ENCODE measurements at regions not wholly inside any gene's neighbourhood (a gene's known extent, or its start where the extent isn't known, plus 50 kb on each side); places are given as distances from the start of the nearest gene placed in this dataset.
"Not testable (repeated sequence)": the region's sequence is repeated elsewhere in the genome, so short reads cannot be mapped to it uniquely, and the experiment has no call there.

DNA sequence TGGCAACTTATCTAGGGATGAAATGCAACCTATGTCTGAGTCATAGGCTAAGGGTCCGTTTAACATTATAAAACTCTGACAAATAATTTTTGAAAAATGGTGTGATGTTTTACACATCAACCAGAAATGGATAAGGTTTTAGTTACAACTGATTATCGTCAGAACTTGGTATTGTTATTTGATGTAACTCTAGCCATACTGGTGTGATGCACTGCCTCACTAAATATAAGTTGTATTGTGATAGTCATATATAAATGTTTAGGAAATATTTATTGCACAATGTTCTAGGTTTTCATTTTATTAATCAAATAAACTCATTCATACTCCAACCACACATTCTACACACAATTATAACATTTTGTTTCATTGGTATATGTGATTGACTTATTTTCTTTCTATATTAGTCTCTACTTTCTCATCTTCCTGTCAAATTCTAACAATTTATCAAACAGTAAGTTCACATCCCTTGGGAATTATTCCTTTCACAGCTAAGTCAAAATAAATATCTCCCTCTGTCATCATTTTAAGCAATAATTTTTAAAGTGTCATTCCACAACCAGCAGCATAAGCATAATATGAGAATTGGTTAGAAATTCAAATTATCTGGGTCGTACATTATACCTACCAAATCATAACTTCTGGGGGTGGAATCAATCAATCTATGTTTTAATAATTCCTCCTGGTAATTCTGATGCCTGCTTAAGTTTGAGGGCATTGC lies 873.9 kb downstream of the SLITRK1 start:
- no peak for FAIRE-seq

DNA sequence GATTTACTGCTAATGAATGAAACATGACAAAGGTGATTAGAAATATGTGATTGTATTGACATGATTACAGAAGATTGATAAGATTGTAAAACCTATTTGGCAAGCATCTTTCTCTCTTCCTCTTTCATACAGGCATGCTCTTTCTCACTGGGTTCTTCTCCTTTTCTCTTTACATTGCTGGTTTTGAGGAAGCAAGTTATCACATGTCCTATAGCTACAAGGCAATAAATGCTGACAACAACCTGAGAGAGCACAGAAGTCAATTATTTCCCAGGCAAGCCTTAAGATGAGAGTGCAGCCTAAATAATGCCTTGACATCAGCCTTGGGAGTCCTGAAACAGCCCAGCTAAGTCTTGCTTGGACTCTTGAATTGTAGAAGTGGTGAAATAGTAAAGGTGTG lies 875.0 kb downstream of the SLITRK1 start:
- no peak for FAIRE-seq
- no peak for DNase-seq (ENCODE audit: low spot score)

More for the DNA sequence above, 873.9 kb downstream of the SLITRK1 start:
- DNase-seq (ENCODE audit: low spot score): no peak

DNA sequence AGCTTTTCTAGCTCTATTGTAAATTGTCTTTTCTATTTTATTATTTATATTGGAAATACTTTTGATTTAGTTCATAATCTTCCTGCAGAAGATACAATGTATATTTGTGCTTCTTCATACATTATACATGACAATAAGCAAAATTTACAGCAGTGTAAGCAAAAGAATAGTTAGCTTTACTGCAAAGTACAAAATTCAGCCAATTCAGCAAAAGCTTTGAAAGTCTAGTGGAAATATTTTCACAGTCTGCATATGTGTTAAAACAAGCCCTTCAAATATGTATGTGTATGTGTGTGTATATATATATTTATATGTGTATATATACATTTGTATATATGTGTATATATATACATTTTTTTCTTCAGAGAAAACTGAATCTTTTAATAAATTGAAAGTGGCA lies 879.1 kb downstream of the SLITRK1 start:
- DNase-seq (ENCODE audit: low spot score) (no peak), FAIRE-seq (no peak)

GRCh38 chr13:82993417-82993816 lies 888.9 kb downstream of the SLITRK1 start:
- DNase-seq (ENCODE audit: low spot score) (no peak), FAIRE-seq (no peak)

DNA sequence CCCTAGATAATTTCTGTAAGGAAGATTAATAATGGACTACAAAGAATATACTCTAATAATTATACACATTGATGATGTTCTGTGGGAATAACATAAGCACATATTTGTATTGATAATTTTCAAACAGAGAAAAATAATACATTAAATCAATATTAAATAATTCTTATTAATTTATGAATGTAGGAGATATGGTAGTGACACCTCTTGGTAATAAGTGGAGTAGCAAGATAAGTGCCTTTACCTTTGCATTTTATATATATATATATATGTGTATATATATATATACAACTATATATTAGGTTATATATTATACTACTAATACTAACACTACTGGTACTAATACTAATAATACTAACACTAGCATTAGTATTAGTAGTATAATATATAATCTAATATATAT lies 905.8 kb downstream of the SLITRK1 start:
- FAIRE-seq (peak; percentile 39), DNase-seq (ENCODE audit: low spot score) (no peak)

DNA sequence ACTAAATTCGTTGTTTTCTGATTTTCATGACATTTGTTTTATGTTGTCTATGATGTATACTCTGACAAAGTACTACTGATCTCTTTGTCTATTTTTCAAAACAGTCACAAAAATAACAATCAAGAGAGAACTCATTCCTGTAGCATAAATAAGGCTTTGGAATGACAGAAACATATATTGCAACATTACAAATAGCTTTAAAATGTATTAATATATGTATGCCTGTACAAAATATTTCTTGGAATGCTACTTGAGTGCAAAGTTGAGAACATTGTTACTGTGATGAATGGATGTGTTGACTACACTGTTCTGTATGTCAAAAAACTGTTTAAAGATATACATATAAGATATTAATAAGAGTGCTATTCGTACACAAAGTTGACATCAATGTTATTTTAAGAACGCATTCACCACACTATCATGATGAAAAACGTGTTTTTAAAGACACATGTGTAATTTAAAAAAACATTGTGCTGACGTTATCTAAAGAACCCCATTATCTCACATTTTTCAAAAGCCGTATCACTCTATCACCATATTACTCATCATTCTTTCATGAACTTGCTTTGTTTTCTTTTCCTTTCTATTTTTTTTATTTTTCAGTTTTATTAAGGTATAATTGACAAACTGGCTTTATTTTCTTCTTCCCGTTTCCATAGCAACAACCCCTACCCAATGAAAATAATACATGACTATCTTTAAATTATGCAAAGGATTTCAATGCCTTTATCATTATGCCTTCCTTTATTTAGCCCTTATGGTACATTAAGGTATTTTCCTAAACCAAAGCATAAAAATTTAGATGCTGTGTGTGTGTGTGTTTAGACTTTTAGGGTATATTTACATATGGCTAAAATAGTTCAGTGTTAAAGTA lies 918.8 kb downstream of the SLITRK1 start:
- no peak for DNase-seq (ENCODE audit: low spot score)
- FAIRE-seq: no peak

DNA sequence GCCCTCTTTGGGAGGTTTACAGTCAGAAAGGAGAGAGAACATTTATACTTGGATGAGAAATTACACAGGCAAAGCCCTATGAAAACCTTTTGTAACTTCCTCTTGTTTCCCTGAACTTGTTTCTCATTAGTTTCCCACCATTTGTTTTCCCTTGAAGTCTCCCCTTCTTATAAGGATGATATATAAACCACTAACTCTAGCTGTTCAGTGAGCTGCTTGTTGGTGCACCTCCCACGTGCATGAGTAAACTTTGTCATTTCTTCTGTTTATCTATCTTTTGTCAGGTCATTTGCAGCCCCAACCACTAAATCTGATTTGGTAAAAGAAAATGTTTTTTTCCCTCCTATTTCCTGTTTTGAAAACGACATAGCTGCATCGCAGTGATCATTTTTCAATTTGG lies 919.9 kb downstream of the SLITRK1 start:
- no peak for FAIRE-seq
- DNase-seq (ENCODE audit: low spot score): no peak

GRCh38 chr13:82961757-82962156 lies 920.5 kb downstream of the SLITRK1 start:
- DNase-seq (ENCODE audit: low spot score) (no peak), FAIRE-seq (no peak)

DNA sequence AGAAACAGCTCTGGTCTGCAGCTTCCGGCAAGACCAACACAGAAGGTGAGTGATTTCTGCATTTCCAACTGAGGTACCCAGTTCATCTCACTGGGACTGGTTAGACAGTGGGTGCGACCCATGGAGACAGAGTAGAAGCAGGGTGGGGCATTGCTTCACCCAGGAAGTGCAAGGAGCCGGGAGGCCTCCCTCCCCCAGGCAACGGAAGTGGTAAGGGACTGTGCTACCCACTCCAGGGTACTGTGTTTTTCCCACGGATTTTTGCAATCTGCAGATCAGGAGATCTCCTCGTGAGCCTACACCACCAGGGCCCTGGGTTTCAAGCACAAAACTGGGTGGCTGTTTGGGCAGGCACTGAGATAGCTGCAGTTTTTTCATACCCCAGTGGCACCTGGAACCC lies 929.9 kb downstream of the SLITRK1 start:
- FAIRE-seq; DNase-seq (ENCODE audit: low spot score): not testable (repeated sequence)

DNA sequence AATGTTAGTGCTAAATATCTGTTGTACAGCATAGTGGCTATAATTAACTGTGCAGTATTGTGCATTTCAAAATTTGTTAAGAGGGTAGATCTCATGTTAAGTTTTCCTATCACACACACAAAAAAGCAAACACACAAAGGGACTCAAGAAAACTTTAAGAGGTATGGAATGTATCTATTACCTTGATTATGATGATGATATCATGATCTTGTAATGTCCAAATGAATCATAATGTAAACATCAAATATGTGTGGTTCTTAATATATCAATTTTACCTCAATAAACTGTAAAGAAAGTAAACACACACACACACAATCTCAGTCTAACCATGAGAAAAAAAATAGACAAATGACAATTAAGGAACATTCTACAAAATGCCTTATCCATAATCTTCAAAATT lies 934.6 kb downstream of the SLITRK1 start:
- no peak for FAIRE-seq
- DNase-seq (ENCODE audit: low spot score): no peak

- FAIRE-seq: no peak
- DNase-seq (ENCODE audit: low spot score): no peak
These were observed 935.1 kb downstream of the SLITRK1 start for GRCh38 chr13:82947191-82947621.

DNA sequence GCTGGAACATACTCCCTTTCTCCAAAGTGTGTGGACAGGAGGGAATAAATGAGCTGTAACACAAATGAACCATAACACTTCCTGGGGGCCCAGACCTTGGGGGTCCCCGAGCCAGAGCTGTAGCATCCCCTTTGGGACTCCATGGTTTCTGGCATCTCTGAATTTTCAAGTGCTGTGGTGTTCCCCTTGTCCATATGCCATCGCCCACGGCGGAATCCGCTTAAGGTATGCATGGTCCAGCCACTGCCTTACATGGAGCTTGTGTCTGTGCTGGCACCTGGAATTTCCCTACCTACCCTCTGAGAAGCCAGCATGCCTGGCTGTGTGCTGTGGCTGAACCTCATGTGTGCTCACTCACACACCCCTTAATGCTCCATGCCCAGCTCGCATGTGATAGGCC lies 943.6 kb downstream of the SLITRK1 start:
- no peak for DNase-seq (ENCODE audit: low spot score)
- no peak for FAIRE-seq

DNA sequence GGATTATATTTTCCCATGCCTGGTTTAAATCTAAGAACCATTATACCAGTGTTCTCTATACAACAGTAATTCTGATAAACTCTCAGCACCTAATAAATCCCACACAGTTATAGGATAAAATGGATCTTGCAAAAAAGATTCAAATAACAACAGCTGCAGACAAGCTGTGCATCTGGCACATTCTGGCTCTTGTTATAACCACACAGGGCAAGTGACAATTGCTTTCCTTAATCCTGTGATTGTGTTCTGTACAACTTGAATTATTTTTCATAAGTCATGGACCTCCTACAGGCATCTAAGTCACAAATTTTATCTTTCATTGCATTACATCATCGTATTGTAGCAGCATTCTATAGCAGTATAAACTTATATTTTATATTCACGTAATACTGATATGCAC lies 948.3 kb downstream of the SLITRK1 start:
- no peak for DNase-seq (ENCODE audit: low spot score)
- no peak for FAIRE-seq

DNA sequence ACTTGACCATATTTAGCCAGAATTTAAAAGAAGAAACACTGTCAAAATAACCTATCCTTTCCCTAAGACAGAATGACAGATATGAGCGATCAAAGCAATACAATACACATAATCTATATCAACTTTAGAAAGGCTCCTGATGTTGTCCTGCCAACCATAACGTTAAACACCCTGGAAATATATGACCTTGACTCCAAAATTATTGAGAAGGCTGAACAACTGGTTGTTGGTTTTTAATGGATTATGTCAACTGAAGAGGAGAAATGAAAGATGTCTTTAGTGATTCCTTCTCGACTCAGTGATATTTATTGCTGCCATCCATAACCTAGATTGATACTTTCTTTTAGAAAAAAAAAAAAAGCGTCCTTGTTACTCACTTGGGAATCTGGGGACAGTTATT lies 957.2 kb downstream of the SLITRK1 start:
- FAIRE-seq (no peak), DNase-seq (ENCODE audit: low spot score) (no peak)

- FAIRE-seq: no peak
- no peak for DNase-seq (ENCODE audit: low spot score)
These were observed 964.3 kb downstream of the SLITRK1 start for GRCh38 chr13:82917984-82918383.

DNA sequence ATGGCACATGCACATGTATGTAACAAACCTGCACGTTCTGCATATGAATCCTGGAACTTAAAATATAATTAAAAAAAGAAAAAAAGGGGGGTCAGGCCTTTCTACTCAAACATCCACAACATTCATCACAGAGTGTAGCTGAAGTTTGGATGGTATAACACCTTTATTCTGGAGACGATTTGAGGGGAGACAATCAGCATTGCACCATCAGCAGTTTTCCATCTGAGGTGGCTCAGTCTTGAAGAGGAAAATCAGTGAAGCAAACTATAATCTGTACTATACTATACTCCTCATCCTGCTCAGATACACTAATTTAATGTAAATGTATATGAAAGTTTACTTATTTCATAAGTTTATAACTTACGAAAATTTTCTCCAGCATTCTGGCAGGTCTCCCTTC lies 969.7 kb downstream of the SLITRK1 start:
- FAIRE-seq (no peak), DNase-seq (ENCODE audit: low spot score) (no peak)

DNA sequence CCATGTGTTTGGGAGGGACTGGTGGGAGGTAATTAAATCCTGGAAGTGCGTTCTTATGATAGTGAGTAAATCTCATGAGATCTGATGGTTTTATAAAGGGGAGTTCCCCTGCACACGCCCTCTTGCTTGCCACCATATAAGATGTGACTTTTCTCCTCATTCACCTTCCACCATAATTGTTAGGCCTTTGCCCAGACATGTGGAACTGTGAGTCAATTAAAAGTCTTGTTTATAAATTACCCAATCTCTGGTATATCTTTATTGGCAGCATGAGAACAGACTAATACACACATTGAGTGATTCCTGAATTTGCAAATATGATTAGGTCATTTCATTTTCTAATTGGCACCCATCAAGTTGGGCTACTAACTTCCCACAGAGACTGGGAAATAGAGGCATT lies 977.2 kb downstream of the SLITRK1 start:
- no peak for FAIRE-seq

GRCh38 chr13:82900453-82900852 lies 981.8 kb downstream of the SLITRK1 start:
- no peak for FAIRE-seq

More for the DNA sequence above, 977.2 kb downstream of the SLITRK1 start:
- DNase-seq (ENCODE audit: low spot score): no peak

GRCh38 chr13:82898586-82898985 lies 983.7 kb downstream of the SLITRK1 start:
- FAIRE-seq: no peak

More at GRCh38 chr13:82900453-82900852, 981.8 kb downstream of the SLITRK1 start:
- DNase-seq (ENCODE audit: low spot score): no peak

GRCh38 chr13:82879921-82880320 lies 1002.4 kb downstream of the SLITRK1 start:
- FAIRE-seq (no peak), DNase-seq (ENCODE audit: low spot score) (no peak)

More at GRCh38 chr13:82898586-82898985, 983.7 kb downstream of the SLITRK1 start:
- peak; percentile 4 for DNase-seq (ENCODE audit: low spot score)

DNA sequence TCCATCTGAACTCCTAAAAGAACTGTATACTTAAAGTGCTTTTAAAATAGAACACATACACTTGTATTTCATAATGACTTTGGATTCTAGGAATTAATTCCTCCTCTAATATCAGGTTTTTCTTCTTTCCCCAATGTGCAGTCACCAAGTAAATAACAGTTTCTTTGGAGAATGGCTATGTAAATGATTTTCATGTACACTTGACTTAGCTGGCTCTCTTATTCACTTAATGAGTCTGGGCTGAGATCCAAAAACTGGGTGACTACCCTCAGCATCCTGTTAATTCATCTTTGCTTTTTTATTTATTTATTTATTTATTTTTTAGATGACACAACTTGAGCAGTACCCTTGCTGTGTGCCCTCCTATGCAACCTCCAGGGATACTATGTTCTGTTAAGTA lies 1003.7 kb downstream of the SLITRK1 start:
- DNase-seq (ENCODE audit: low spot score) (no peak), FAIRE-seq (no peak)

- no peak for FAIRE-seq
- DNase-seq (ENCODE audit: low spot score): no peak
These were observed 1015.0 kb downstream of the SLITRK1 start for GRCh38 chr13:82867284-82867683.

DNA sequence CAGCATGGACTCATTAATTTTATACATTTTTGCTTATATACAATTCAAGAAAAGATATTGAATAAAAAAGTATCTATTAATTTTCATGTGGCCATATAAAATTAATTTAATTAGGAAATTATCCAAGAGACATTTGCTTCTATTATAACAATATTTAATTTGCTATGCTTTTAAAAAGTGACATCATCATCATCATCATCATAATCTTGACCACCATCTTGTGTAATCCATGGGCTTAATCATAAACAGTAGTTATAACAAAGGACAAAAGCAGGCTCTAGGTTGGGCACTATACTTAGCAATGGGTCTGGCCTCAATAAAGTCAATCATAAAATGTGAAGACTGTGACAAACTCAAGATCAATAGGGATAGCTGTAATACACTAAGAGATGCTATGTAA lies 1031.6 kb downstream of the SLITRK1 start:
- DNase-seq (ENCODE audit: low spot score) (no peak), FAIRE-seq (no peak)
